Vagina (tissue), 2 donors: ENCODE measurements at regions not wholly inside any gene's neighbourhood (a gene's known extent, or its start where the extent isn't known, plus 50 kb on each side); places are given as distances from the start of the nearest gene placed in this dataset.

Experiments
- POLR2A ChIP-seq, 2 donors: fragments of 450-650 bp; IDR thresholded peaks; one replicate each; pipeline ENCODE4 v1.6.1; 2017; ENCODE audit warnings: antibody characterized with exemption in 2 of 2, mild to moderate bottlenecking in 2 of 2, moderate library complexity in 2 of 2
- TF ChIP-seq, protein P1 (sequence below), 3 experiments: fragments of 450-650 bp in 2 of 3; fragments of 200-600 bp in 1 of 3; sonication (generic) in 1 of 3; IDR thresholded peaks; one replicate each; pipeline ENCODE4 v1.5.1; 2017 to 2019; ENCODE audit warnings: antibody characterized with exemption in 3 of 3, mild to moderate bottlenecking in 2 of 3, moderate library complexity in 2 of 3

DNA sequence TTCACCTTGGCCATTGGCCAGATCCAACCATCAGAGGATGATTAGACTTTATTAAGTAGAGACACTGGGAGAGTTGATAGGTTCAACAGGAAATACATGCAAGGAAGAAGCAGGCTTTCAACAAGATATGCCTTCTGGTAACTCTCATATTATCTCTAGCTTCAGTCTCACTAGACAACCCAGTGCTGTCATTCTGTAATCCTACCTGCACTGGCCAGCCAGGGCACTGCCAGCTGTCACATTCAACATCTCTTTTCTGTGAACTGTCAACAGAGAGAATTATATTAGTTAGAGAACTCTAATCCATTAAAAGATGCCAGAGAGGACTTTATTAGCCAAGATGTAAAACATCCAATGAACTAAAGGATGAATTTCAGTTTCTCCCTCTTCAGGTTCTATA lies 337.9 kb upstream of the JAG1 start:
- TF ChIP-seq, protein P1, sequence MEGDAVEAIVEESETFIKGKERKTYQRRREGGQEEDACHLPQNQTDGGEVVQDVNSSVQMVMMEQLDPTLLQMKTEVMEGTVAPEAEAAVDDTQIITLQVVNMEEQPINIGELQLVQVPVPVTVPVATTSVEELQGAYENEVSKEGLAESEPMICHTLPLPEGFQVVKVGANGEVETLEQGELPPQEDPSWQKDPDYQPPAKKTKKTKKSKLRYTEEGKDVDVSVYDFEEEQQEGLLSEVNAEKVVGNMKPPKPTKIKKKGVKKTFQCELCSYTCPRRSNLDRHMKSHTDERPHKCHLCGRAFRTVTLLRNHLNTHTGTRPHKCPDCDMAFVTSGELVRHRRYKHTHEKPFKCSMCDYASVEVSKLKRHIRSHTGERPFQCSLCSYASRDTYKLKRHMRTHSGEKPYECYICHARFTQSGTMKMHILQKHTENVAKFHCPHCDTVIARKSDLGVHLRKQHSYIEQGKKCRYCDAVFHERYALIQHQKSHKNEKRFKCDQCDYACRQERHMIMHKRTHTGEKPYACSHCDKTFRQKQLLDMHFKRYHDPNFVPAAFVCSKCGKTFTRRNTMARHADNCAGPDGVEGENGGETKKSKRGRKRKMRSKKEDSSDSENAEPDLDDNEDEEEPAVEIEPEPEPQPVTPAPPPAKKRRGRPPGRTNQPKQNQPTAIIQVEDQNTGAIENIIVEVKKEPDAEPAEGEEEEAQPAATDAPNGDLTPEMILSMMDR (IDR thresholded peaks at IDR 0.05), result no peak
- TF ChIP-seq POLR2A (IDR thresholded peaks at IDR 0.05), result no peak
